SK-N-SH treated with all-trans-retinoic acid at 6 μM for 48 hours (cell line): ENCODE measurements at regions not wholly inside any gene's neighbourhood (a gene's known extent, or its start where the extent isn't known, plus 50 kb on each side); places are given as distances from the start of the nearest gene placed in this dataset.

Source experiments
- BACH2 ChIP-seq: fragments of 250-450 bp; sonication (Bioruptor Pico); IDR thresholded peaks from 2 replicates; pipeline ENCODE4 v1.9.0; 2021; ENCODE audit warnings: mild to moderate bottlenecking, borderline replicate concordance
- CREB5 ChIP-seq: fragments of 250-450 bp; sonication (Bioruptor Pico); IDR thresholded peaks from 2 replicates; pipeline ENCODE4 v1.5.1; 2020; ENCODE audit warnings: low read depth, mild to moderate bottlenecking, moderate library complexity
- CSDC2 ChIP-seq: fragments of 250-450 bp; sonication (Bioruptor Pico); IDR thresholded peaks from 2 replicates; pipeline ENCODE4 v1.5.0; 2020; ENCODE audit warnings: mild to moderate bottlenecking, moderate library complexity
- ESRRG ChIP-seq: fragments of 250-450 bp; sonication (Bioruptor Pico); IDR thresholded peaks from 2 replicates; pipeline ENCODE4 v1.6.1; 2021; ENCODE audit warnings: mild to moderate bottlenecking
- GLIS3 ChIP-seq: fragments of 250-450 bp; sonication (Bioruptor Pico); IDR thresholded peaks from 2 replicates; pipeline ENCODE4 v1.5.0; 2020; ENCODE audit warnings: mild to moderate bottlenecking, moderate library complexity
- ISL1 ChIP-seq: fragments of 250-450 bp; sonication (Bioruptor Pico); IDR thresholded peaks from 2 replicates; pipeline ENCODE4 v2.1.2; 2022; ENCODE audit warnings: mild to moderate bottlenecking, moderate library complexity
- OSR1 ChIP-seq: fragments of 250-450 bp; sonication (Bioruptor Pico); IDR thresholded peaks from 2 replicates; pipeline ENCODE4 v1.8.0; 2022; ENCODE audit warnings: moderate library complexity, mild to moderate bottlenecking, inconsistent platforms
- PATZ1 ChIP-seq: fragments of 250-450 bp; sonication (Bioruptor Pico); IDR thresholded peaks from 2 replicates; pipeline ENCODE4 v1.8.0; 2020; ENCODE audit warnings: mild to moderate bottlenecking, moderate library complexity, borderline replicate concordance
- PPARA ChIP-seq: fragments of 250-450 bp; sonication (Bioruptor Pico); IDR thresholded peaks from 2 replicates; pipeline ENCODE4 v1.5.0; 2020; ENCODE audit warnings: mild to moderate bottlenecking, borderline replicate concordance
- RARB ChIP-seq: fragments of 250-450 bp; sonication (Bioruptor Pico); IDR thresholded peaks from 2 replicates; pipeline ENCODE4 v1.8.0; 2021; ENCODE audit warnings: mild to moderate bottlenecking, moderate library complexity
- TOX ChIP-seq: fragments of 250-450 bp; sonication (Bioruptor Pico); IDR thresholded peaks from 2 replicates; pipeline ENCODE4 v1.8.0; 2021; ENCODE audit warnings: mild to moderate bottlenecking, moderate library complexity, borderline replicate concordance
- ZC3H10 ChIP-seq: fragments of 250-450 bp; sonication (Bioruptor Pico); IDR thresholded peaks from 2 replicates; pipeline ENCODE4 v1.5.1; 2021; ENCODE audit warnings: mild to moderate bottlenecking, moderate library complexity
- ZFP30 ChIP-seq: fragments of 450-650 bp; formaldehyde crosslinking; IDR thresholded peaks from 2 replicates; pipeline ENCODE4 v1.5.0; 2022; ENCODE audit warnings: mild to moderate bottlenecking, moderate library complexity
- ZNF70 ChIP-seq: fragments of 450-650 bp; formaldehyde crosslinking; IDR thresholded peaks from 2 replicates; pipeline ENCODE4 v1.5.0; 2020; ENCODE audit warnings: mild to moderate bottlenecking, moderate library complexity

GRCh38 chr4:134567461-134567860 lies 365.9 kb upstream of the PABPC4L start:
- TF ChIP-seq PATZ1 (CRISPR knock-in tag) (no peak), ZFP30 (CRISPR knock-in tag) (no peak), ISL1 (no peak), OSR1 (CRISPR knock-in tag) (no peak), GLIS3 (CRISPR knock-in tag) (no peak), TOX (no peak), PPARA (CRISPR knock-in tag) (no peak), ESRRG (CRISPR knock-in tag) (no peak), BACH2 (CRISPR knock-in tag) (no peak), ZNF70 (CRISPR knock-in tag) (no peak), ZC3H10 (CRISPR knock-in tag) (no peak), CSDC2 (no peak), RARB (CRISPR knock-in tag) (no peak), CREB5 (CRISPR knock-in tag) (no peak)
